DOHH2 (cell line): ENCODE measurements at regions not wholly inside any gene's neighbourhood (a gene's known extent, or its start where the extent isn't known, plus 50 kb on each side); places are given as distances from the start of the nearest gene placed in this dataset.

Source experiments
- EZH2phosphoT487 ChIP-seq: fragments of 200-600 bp; sonication (generic); IDR thresholded peaks from 2 replicates; pipeline ENCODE4 v1.6.1; 2017; ENCODE audit warnings: borderline replicate concordance, mild to moderate bottlenecking, antibody characterized with exemption, low read length, moderate library complexity, mixed read lengths
- TF ChIP-seq, protein P1 (sequence below): fragments of 200-600 bp; sonication (generic); IDR thresholded peaks from one replicate; pipeline ENCODE4 v1.5.1; 2014; ENCODE audit warnings: antibody characterized with exemption, mild to moderate bottlenecking, low read depth, low read length; ENCODE audit not compliant: poor library complexity, severe bottlenecking

DNA sequence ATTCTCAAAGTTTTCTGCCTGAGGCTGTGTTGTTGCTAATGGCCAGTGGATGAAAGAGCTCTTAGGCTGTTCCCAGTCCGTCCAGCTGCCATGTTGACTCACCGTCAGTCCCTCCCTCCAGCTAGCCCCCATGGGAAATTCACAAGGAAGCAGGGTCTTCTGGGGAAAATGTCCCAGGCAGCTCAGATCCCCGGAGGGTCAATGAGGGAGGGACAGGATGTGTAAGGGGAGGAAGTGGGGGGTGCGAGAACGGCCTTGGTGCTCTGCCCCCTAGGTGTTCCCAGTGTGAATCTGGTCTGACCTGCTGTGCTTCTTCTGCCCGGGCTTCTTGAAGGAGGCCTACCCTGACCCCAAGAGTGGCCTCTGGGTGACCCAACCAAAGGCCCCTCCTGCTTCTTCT is 65.9 kb downstream of the CEBPB start:
- TF ChIP-seq, protein P1, sequence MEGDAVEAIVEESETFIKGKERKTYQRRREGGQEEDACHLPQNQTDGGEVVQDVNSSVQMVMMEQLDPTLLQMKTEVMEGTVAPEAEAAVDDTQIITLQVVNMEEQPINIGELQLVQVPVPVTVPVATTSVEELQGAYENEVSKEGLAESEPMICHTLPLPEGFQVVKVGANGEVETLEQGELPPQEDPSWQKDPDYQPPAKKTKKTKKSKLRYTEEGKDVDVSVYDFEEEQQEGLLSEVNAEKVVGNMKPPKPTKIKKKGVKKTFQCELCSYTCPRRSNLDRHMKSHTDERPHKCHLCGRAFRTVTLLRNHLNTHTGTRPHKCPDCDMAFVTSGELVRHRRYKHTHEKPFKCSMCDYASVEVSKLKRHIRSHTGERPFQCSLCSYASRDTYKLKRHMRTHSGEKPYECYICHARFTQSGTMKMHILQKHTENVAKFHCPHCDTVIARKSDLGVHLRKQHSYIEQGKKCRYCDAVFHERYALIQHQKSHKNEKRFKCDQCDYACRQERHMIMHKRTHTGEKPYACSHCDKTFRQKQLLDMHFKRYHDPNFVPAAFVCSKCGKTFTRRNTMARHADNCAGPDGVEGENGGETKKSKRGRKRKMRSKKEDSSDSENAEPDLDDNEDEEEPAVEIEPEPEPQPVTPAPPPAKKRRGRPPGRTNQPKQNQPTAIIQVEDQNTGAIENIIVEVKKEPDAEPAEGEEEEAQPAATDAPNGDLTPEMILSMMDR = no peak
- TF ChIP-seq EZH2phosphoT487 = no peak
